GM19455 (cell line): ENCODE measurements at regions not wholly inside any gene's neighbourhood (a gene's known extent, or its start where the extent isn't known, plus 50 kb on each side); places are given as distances from the start of the nearest gene placed in this dataset.
"Not testable (repeated sequence)": the region's sequence is repeated elsewhere in the genome, so short reads cannot be mapped to it uniquely, and the experiment has no call there.

Experiments used
- ATAC-seq: cut with Tn5 transposase; IDR thresholded peaks from one replicate; pipeline ENCODE4 v1.9.1; 2021; ENCODE audit not compliant: unreplicated experiment

DNA sequence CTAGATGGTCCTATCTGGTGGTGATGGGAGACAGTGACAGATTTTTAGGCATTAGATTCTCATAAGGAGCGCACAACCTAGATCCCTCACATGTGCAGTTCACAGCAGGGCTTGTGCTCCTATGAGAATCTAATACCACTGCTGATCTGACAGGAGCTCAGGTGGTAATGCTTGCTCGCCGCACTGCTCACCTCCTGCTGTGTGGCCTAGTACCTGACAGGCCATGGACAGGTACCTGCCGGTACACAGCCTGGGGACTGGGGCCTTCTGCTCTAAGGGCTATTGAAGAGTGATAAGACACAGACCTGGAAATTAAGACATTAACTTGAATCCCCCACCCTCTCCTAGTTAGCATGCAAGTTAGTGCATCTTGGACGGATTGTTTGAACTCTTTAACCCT is 64.4 kb downstream of the KLRB1 start:
- not testable (repeated sequence) for ATAC-seq

DNA sequence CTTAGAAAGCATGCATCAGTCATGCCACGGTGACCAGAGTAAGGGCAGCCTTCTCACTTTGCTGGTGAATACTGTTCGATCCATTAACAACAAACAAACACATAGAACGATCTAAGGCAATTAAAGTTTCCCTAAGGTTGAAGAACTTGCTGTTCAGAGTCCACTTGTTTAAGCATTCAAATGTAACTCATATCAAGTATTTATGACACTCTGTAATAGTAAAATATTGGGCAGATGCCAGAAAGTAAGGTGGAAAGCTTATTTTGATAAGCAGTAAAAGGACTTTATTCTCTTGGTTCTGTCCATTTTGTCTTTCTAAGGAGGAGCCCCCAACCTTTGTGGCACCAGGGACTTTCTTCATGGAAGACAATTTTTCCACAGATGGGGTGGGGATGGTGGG is 64.9 kb downstream of the KLRB1 start:
- not testable (repeated sequence) for ATAC-seq

DNA sequence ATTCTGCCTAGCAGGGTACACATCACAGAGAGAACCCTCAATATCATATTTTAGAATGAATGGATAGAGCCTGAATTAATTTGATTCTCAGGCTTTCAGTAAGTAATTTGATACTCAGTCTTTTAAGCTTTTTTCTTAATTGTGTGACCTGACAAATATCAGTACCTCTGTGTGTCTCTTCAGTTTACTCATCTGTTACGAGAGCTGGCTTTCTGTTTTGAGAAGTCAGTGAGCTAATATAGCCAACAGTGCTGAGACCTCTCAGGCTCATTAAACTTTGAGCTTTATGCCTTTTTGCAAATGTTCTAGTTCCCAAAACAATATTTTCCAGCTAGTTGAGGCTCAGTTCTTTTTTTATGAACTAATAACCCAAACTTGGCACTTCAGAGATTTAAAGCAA is 91.8 kb downstream of the KLRB1 start:
- ATAC-seq: not testable (repeated sequence)

DNA sequence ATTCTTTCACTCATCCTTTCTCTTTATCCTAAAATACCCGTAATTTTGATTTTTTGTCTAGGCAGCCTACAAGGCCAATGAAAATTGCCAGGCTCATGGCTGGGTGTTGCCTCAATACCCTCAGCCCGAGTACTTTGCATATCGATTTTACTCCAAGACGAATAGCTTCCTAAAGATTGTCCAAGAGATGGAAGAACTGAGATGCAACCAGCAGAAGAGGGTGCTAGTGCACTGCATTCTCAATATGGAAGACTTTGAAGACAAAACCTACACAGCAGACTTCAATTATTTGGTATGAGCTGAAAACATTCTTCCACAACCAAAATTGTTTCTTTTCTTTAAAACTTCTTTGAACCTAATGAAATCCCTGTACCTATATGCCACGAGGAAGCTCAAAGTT is 95.0 kb downstream of the KLRB1 start:
- ATAC-seq: not testable (repeated sequence)

DNA sequence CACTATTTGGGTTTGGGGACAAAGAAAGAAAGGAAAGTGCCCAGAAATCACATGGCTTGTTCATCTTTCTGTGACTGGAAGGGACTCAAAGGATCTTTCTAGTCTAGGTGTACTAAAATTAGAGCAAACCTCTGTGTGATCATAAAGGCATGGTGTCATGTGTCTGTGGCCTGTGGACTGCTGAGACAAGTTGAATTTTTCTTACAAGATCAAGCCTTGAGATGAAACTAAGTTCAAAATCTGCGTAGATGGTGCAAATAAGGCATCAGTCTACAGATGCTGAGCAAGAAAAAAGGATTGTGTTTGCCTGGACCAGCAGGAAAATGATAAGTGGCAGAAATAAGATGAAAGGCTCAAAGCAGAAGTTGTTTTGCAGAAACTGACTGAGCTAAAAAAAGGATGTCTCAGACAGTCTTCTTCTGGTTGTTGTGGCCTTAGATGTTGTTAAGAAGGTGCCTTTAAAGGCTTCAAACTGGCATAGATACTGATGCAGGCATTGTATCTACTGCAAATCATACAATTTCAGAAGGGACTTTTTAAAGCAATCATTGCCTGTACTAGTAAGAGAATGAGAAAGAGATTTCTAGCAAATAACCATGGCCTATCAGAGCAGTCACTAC is 97.2 kb downstream of the KLRB1 start:
- ATAC-seq: not testable (repeated sequence)

DNA sequence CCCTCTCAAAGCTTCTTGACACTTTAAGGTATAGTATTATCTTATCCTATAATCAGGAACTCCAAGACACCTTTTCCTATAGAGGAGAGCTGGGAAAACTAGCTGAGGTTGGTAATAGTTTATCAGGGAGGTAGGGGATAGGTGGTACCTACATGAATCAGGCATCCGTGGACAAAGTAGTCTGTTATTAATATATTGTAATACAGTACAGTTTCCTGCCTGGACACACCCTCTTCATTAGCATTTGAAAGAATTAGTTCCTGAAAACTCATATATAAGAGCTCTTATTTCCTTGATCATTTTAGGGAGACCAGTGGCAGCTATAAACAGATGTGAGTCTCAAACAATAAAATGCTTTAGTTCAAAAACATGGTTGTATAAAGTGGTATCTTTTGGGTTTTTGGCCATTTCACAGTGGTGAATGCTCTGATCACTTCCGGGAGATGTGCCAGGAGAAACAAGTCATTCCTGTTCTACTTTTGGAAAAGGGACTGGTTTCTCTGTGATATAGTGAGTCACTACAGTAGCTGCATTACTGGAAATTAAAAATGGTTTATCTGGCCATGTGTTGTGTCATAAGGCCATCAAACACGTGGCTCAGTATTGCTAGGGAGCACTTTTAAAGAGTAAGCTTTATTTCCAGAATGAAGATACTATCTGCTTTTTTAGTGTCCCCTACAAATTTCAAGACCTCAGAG is 98.1 kb downstream of the KLRB1 start:
- no peak for ATAC-seq

DNA sequence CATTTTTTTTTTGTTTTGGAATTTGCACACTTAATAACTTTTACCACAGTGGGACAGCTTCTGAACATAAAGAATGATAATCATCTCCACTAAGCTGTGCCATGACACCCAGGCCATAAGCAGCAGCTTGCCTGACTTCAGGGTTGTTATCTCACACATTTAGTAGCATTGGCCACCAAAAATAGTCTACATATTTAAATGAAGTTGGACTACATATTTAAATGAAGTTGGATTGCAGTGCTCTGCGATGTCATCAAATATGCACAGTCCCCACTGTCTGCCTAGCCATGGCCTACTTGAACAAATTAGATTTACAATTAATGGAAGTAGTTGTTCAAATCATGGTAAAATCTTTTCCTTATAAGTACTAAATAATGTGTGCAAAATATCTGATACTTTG is 101.0 kb downstream of the KLRB1 start:
- ATAC-seq: no peak

DNA sequence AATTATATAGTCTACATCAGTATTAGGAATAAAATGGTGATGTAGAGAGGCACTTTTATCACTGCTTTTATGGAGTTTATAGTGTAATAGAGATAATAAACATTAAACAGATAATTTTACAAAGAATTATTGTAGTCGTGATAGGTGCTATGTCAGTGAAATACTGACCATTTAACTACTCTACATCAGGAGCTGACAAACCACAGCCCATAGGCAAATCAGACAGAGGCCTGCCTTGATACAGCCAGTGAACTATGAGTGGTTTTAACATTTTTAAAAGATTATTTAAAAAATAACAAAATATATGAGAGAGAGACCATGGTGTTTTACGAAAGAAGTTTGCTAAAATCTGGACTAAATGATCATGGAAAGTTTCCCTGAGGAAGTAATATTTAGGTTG is 104.3 kb downstream of the KLRB1 start:
- ATAC-seq: not testable (repeated sequence)

DNA sequence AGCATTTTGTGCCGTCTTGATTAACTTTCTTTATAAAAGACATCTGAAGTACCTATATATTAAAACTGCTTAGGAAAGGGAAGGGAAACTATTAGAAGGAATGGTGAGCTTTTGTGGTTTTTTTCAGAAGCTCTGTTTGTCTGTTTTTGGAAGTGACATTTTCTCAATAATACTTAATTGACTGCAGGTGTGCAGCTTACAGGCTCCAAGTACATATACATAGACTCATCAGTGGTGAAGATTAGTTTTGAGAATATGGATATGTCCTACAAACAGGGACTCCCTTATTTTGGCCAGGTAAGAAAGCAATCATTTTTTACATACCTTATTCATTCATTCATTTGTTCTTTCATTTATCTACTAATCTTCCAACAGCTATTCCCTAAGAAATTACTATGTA is 104.9 kb downstream of the KLRB1 start:
- not testable (repeated sequence) for ATAC-seq

DNA sequence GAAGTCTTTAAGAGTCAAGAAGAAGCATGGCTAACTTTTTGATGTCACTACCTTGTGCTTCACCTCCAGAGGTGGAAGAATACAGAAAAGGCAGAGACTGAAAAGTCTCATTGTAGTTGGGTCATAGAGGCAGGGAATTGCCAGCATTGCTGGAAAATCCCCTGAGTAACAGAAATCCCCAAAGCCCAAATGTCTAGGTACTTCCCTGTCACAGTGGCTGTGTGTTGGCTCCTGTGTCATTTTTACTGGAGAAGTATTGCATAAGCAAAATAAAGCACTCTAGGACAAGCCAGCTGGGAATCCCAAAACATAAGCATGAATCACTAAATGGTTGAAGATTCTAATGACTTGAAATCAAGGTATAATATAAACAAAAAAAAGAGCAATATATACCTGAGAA is 114.4 kb downstream of the KLRB1 start:
- not testable (repeated sequence) for ATAC-seq

DNA sequence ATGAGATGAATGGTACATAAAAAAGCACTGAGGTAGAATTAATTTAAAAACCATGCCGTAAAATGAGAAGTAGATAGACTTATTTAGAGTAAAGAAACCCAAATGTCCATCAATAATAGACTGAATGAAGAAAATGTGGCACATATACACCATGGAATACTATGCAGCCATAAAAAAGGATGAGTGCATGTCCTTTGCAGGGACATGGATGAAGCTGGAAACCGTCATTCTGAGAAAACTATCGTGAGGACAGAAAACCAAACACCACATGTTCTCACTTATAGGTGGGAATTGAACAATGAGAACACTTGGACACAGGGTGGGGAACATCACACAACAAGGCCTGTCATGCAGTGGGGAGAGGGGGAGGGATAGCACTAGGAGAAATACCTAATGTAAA is 126.4 kb downstream of the KLRB1 start:
- ATAC-seq: not testable (repeated sequence)

DNA sequence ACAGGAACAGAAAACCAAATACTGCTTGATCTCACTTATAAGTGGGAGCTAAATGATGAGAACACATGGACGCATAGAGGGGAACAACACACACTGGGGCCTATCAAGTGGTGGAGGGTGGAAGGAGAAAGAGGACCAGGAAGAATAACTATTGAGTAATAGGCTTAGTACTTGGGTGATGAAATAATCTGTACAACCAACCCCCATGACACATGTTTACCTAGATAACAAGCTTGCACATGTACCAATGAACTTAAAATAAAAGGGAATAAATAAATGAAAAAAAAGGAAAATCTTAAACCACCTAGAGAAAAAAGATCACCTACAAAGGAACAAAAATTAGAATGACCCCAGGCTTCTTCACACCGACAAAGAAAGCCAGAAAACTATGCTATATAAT is 133.5 kb downstream of the KLRB1 start:
- not testable (repeated sequence) for ATAC-seq

DNA sequence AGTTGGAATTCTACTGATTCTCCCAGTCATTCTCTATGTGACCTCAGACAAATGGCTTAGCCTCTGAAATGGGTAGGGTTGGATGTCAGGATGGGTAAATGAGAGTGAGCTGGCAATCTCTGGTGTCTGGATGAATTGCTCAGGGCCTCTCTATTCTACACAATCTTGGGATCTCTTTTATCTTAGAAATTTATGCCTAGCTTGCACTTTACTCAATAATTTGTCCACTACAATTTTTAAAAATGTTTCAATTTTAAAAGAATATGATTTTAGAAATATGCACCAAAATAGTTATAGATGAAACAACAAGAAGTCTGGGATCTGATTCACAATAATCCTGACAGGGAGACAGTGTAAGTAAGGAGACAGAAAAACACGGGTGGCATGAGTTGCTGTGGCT is 134.1 kb downstream of the KLRB1 start:
- ATAC-seq: not testable (repeated sequence)

DNA sequence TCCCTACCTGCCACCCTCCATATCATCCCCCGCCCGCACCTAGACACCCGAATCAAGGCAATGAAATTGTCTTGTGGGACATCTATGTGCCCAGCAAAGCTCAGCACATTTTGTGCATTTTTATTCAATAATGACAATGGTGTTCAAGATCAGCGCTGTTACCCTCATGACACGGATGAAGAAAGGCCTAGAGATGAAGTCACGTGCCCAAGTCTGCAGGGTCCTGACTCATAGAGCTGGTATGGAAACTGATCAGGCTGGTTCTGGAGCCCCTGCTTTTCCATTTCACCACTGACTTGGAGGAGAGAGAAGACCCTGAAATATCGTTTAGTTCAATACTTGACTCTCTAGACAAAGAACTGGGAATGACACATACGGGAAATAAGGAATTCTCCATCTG is 136.2 kb downstream of the KLRB1 start:
- ATAC-seq: not testable (repeated sequence)

DNA sequence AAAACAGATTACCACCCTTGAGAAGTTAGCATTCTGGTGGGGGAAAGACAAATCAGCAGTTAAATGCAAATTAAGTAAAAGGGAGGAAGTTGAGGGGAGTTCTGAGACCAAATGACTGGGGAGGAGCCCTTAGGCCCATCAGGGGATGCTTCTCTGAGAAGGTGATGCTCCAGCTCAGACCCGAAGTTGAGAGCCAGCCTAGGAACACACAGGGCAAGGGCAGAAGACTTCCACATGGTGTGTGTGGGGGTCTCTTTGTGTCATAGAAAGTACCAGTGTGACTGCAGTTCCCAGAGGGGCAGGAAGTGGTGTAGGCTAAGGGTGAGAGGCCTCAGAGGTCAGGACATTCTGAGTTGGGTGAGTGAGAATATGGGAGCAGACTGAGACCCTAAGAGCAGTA is 137.3 kb downstream of the KLRB1 start:
- ATAC-seq: not testable (repeated sequence)

DNA sequence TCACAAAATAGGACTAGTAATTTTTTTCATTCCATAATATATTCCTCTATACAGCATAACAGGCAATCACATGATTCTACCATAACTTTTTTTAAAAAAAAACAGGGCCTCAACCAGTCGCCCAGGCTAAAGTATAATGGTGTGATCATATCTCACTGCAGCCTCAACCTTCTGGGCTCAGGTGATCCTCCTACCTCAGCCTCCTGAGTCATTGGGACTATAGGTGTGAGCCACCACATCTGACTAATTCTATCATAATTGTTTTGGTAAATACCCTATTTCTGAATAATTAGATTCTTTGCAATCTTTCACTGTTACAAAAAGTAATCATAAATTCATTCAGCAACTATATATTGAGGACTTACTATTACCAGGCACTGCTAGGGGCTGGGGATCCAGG is 137.8 kb downstream of the KLRB1 start:
- ATAC-seq: not testable (repeated sequence)

DNA sequence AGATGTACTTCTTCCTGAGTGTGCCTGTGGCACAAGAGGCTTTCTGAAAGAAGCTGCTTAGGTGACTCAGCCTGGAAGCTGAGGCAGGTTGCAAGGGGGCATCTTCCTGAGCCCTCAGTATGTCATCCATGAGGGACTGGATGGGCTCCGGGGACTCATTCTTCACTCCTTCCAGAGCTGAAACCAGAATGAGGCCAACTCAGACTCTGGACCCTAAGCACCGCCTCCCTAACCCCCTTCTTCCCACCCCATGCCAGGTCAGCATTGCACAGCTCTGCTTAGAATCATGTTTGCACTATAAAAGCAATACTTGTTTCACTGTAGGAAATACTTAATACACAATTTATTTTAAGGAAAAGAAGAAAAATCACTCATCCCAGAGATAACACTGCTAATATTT is 138.3 kb downstream of the KLRB1 start:
- not testable (repeated sequence) for ATAC-seq

DNA sequence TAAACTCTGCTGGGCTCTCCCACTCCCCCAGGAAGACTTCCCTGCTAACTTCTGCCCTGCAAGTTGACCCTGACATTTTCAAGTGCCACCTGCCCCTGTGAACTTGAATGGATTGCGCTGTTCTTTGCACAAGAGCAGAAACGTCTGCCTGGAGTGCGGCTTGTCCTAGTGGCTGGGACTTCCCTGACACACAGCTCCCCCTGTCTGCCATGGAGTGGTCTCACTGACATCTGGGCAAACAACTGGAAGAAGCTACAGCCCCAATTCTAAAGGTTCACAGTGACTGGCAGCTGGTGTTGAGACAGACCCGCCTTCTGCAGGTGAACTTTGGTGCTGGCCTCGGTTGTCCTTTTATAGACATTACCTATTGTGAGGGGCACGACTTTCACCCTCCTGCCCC is 138.7 kb downstream of the KLRB1 start:
- not testable (repeated sequence) for ATAC-seq

DNA sequence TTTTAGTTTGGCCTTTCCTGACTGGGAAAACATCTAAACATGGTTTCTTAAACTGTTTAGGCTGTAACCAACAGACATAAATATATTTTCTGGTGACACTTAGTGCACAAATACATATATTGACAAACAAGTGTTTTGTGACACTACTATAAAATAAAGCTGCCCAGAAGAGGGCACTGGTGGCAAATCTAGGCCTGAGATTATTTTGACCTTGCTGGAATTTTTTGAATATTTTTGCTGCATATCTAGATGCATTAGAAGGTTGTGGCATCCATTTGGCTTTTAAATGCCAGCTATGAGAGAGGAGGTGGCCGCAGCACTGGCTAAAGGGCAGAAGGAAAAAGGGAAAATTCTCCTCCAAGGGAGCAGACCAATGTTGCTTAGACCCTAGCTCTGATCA is 139.6 kb downstream of the KLRB1 start:
- ATAC-seq: not testable (repeated sequence)

DNA sequence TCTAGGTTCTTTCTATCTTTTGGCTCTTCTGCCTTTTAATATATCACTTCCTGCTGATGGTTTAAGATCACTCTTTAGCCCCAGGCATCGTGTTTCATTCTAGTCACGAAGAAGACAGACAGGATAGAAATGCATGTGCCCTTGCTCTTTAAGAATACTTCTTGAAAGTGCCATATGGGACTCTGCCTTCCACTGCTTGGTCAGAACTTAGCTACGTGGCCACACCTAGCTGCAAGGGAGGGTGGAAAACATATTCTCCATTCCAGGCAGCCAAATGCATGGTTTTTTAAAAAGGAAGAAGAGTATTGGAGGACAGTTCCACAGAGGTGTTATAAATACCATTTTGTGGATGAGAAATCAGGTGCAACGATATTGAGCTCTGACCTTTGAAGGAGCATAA is 143.3 kb downstream of the KLRB1 start:
- no peak for ATAC-seq

DNA sequence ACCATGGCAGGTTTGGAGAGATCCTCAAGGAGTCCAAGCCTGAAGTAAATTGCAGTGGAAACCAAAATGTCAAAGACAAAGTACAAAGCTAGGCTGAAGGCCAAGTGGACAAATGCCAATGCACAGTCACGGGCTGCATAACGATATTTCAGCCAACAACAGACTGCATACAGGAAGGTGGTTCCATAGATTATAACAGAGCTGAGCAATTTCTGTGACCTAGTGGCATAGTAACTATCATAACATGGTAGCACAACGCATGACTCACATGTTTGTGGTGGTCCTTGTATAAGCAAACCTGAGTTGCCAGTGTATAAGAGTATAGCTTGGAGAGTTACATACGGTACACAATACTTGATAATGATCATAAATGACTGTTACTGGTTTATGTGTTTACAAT is 152.2 kb downstream of the KLRB1 start:
- ATAC-seq: not testable (repeated sequence)

DNA sequence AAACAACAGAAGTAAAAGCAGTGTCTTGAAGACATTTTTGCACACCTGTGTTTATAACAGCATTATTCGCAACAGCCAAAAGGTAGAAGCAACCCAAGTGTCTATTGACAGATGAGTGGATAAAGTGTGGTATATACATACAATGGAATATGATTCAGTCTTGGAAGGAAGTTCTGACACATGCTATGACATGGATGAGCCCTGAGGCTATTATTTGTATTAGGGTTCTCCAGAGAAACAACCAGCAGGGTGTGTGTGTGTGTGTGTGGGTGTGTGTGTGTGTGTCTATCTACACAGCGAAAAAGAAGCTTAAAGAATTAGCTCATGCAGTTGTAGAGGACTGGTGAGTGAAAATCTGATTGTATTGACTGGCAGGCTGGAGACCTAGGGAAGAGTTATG is 153.7 kb downstream of the KLRB1 start:
- ATAC-seq: not testable (repeated sequence)

DNA sequence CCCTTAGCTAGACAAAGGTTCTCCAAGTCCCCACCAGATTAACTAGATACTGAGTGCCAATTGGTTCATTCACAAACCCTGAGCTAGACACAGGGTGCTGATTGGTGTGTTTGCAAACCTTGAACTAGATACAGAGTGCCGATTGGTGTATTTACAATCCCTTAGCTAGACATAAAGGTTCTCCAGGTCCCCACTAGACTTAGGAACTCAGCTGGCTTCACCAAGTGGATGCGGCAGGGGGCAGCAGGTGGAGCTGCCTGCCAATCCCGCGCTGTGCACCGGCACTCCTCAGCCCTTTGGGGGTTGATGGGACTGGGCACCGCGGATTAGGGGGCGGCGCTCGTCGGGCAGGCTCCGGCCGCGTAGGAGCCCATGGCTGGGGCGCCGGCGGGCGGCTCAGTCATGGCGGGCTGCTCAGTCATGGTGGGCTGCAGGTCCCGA is 157.6 kb downstream of the KLRB1 start:
- ATAC-seq: not testable (repeated sequence)
